ENCODE measurements at regions not wholly inside any gene's neighbourhood (a gene's known extent, or its start where the extent isn't known, plus 50 kb on each side); places are given as distances from the start of the nearest gene placed in this dataset.
"Not testable (repeated sequence)": the region's sequence is repeated elsewhere in the genome, so short reads cannot be mapped to it uniquely, and the experiment has no call there.

GRCh38 chr6:84835340-84835739, 70.9 kb upstream of the TBX18 start:
- DNase-seq (no peak), ATAC-seq (no peak)
- 33 to 53% (median 44%) methylated on average over 1 of the region's 1 CpG for WGBS, 3 donors
- Histone ChIP-seq H3K4me3 (no peak overlapping the region), H3K36me3 (ENCODE audit: insufficient read depth in 1 of 2, low read depth in 1 of 2) (no peaks in the 10 kb centered on the region), H3K9me3 (no peaks in the 10 kb centered on the region), H3K27me3 (ENCODE audit: insufficient read depth in 3 of 3, low read length in 2 of 3) (no peaks in the 10 kb centered on the region), H3K27ac (no peak overlapping the region), H3K4me1 (no peaks in the 10 kb centered on the region)
- no peak for TF ChIP-seq CTCF (IDR thresholded peaks at IDR 0.05)
- intact Hi-C loops (cut with DNase I), result no loop called here

GRCh38 chr6:84831924-84832323, 67.5 kb upstream of the TBX18 start:
- H3K27me3 ChIP-seq (ENCODE audit: insufficient read depth in 3 of 3, low read length in 2 of 3); ATAC-seq; H3K36me3 ChIP-seq (ENCODE audit: insufficient read depth in 1 of 2, low read depth in 1 of 2); H3K4me1 ChIP-seq; intact Hi-C loops (cut with DNase I); H3K4me3 ChIP-seq; H3K9me3 ChIP-seq; H3K27ac ChIP-seq: not testable (repeated sequence)
- 69 to 74% (median 73%) methylated on average over 6 of the region's 6 CpGs for whole genome bisulfite sequencing, 3 donors
- DNase-seq, result peak in 1 of 2 donors; percentile 9

- Histone ChIP-seq H3K4me3 (no peak overlapping the region), H3K36me3 (ENCODE audit: insufficient read depth in 1 of 2, low read depth in 1 of 2) (no peaks in the 10 kb centered on the region), H3K9me3 (no peaks in the 10 kb centered on the region), H3K27ac (no peak overlapping the region), H3K4me1 (no peaks in the 10 kb centered on the region), H3K27me3 (ENCODE audit: insufficient read depth in 3 of 3, low read length in 2 of 3) (no peaks in the 10 kb centered on the region)
- DNase-seq, result no peak
- no peak for TF ChIP-seq CTCF (IDR thresholded peaks at IDR 0.05)
- no peak for ATAC-seq
- intact Hi-C loops (cut with DNase I), result no loop called here
- WGBS, 3 donors, result 53 to 58% (median 56%) methylated on average over 1 of the region's 1 CpG
Observed at GRCh38 chr6:84825461-84825860, 61.1 kb upstream of the TBX18 start.

GRCh38 chr6:84821314-84821713, 56.9 kb upstream of the TBX18 start:
- WGBS, 3 donors, result 75 to 84% (median 83%) methylated on average over 1 of the region's 1 CpG
- H3K4me3 ChIP-seq; H3K36me3 ChIP-seq (ENCODE audit: insufficient read depth in 1 of 2, low read depth in 1 of 2); H3K27me3 ChIP-seq (ENCODE audit: insufficient read depth in 3 of 3, low read length in 2 of 3); intact Hi-C loops (cut with DNase I); H3K27ac ChIP-seq; H3K9me3 ChIP-seq; ATAC-seq; DNase-seq; H3K4me1 ChIP-seq: not testable (repeated sequence)

GRCh38 chr6:84816741-84817140, 52.3 kb upstream of the TBX18 start:
- Histone ChIP-seq H3K36me3 (ENCODE audit: insufficient read depth in 1 of 2, low read depth in 1 of 2) (no peaks in the 10 kb centered on the region), H3K27me3 (ENCODE audit: insufficient read depth in 3 of 3, low read length in 2 of 3) (no peaks in the 10 kb centered on the region), H3K4me3 (no peak overlapping the region), H3K27ac (no peak overlapping the region), H3K4me1 (no peaks in the 10 kb centered on the region), H3K9me3 (no peaks in the 10 kb centered on the region)
- intact Hi-C loops (cut with DNase I), result no loop called here
- DNase-seq (no peak), ATAC-seq (no peak)
- 54 to 62% (median 62%) methylated on average over 3 of the region's 3 CpGs for WGBS, 3 donors
- TF ChIP-seq CTCF (IDR thresholded peaks at IDR 0.05), result no peak
